ENCODE measurements at regions not wholly inside any gene's neighbourhood (a gene's known extent, or its start where the extent isn't known, plus 50 kb on each side); places are given as distances from the start of the nearest gene placed in this dataset.
"Not testable (repeated sequence)": the region's sequence is repeated elsewhere in the genome, so short reads cannot be mapped to it uniquely, and the experiment has no call there.

- H3K27ac ChIP-seq (replicated peaks) = no peak overlapping the region
- H3K4me3 ChIP-seq = no peak overlapping the region
- peaks cover 13% of the 10 kb centered on the region for H3K9me3 ChIP-seq (replicated peaks)
- no peak for TF ChIP-seq CTCF (IDR thresholded peaks at IDR 0.05; ENCODE audit: borderline replicate concordance)
- no peak for DNase-seq
- no peaks in the 10 kb centered on the region for H3K36me3 ChIP-seq
- intact Hi-C loops (cut with micrococcal nuclease) = no loop called here
- H3K27me3 ChIP-seq (ENCODE audit: low read depth) = peaks cover 11% of the 10 kb centered on the region
- no peaks in the 10 kb centered on the region for H3K4me1 ChIP-seq
These were observed 247.6 kb downstream of the TMEM121 start for GRCh38 chr14:105774001-105774400.

- H3K36me3 ChIP-seq; H3K4me1 ChIP-seq; DNase-seq; H3K27ac ChIP-seq (replicated peaks); intact Hi-C loops (cut with micrococcal nuclease); H3K4me3 ChIP-seq: not testable (repeated sequence)
- Histone ChIP-seq H3K9me3 (replicated peaks) (peaks cover 20% of the 10 kb centered on the region), H3K27me3 (ENCODE audit: low read depth) (peaks cover 11% of the 10 kb centered on the region)
These were observed 248.4 kb downstream of the TMEM121 start for GRCh38 chr14:105774585-105775348.

GRCh38 chr14:105775349-105775923 lies 249.1 kb downstream of the TMEM121 start:
- H3K4me3 ChIP-seq; H3K4me1 ChIP-seq; DNase-seq; H3K27ac ChIP-seq (replicated peaks); H3K36me3 ChIP-seq; intact Hi-C loops (cut with micrococcal nuclease): not testable (repeated sequence)
- Histone ChIP-seq H3K27me3 (ENCODE audit: low read depth) (peaks cover 11% of the 10 kb centered on the region), H3K9me3 (replicated peaks) (peaks cover 27% of the 10 kb centered on the region)

- not testable (repeated sequence) for H3K36me3 ChIP-seq, DNase-seq
These were observed 249.7 kb downstream of the TMEM121 start for GRCh38 chr14:105776112-105776511.

GRCh38 chr14:105776924-105777323 lies 250.5 kb downstream of the TMEM121 start:
- DNase-seq = no peak
- Histone ChIP-seq H3K9me3 (replicated peaks) (peaks cover 42% of the 10 kb centered on the region), H3K36me3 (no peaks in the 10 kb centered on the region), H3K27ac (replicated peaks) (no peak overlapping the region), H3K4me1 (no peaks in the 10 kb centered on the region), H3K4me3 (no peak overlapping the region), H3K27me3 (ENCODE audit: low read depth) (peaks cover 11% of the 10 kb centered on the region)
- no peak for TF ChIP-seq CTCF (IDR thresholded peaks at IDR 0.05; ENCODE audit: borderline replicate concordance)
- intact Hi-C loops (cut with micrococcal nuclease) = no loop called here

More at GRCh38 chr14:105776112-105776511, 249.7 kb downstream of the TMEM121 start:
- H3K4me1 ChIP-seq; intact Hi-C loops (cut with micrococcal nuclease); H3K4me3 ChIP-seq; H3K27ac ChIP-seq (replicated peaks): not testable (repeated sequence)
- peaks cover 34% of the 10 kb centered on the region for H3K9me3 ChIP-seq (replicated peaks)
- H3K27me3 ChIP-seq (ENCODE audit: low read depth) = peaks cover 11% of the 10 kb centered on the region

- Histone ChIP-seq H3K27me3 (ENCODE audit: low read depth) (peaks cover 27% of the 10 kb centered on the region), H3K36me3 (no peaks in the 10 kb centered on the region), H3K4me1 (no peaks in the 10 kb centered on the region), H3K27ac (replicated peaks) (no peak overlapping the region), H3K9me3 (replicated peaks) (peaks cover 42% of the 10 kb centered on the region), H3K4me3 (no peak overlapping the region)
- intact Hi-C loops (cut with micrococcal nuclease) = no loop called here
- TF ChIP-seq CTCF (IDR thresholded peaks at IDR 0.05; ENCODE audit: borderline replicate concordance) = no peak
- no peak for DNase-seq
These were observed 257.3 kb downstream of the TMEM121 start for GRCh38 chr14:105783707-105784106.

GRCh38 chr14:105793836-105794235 lies 267.5 kb downstream of the TMEM121 start:
- Histone ChIP-seq H3K9me3 (replicated peaks) (peaks cover 32% of the 10 kb centered on the region), H3K4me1 (no peaks in the 10 kb centered on the region), H3K4me3 (no peak overlapping the region), H3K27ac (replicated peaks) (no peak overlapping the region), H3K27me3 (ENCODE audit: low read depth) (peaks cover 52% of the 10 kb centered on the region), H3K36me3 (no peaks in the 10 kb centered on the region)
- intact Hi-C loops (cut with micrococcal nuclease) = no loop called here
- no peak for TF ChIP-seq CTCF (IDR thresholded peaks at IDR 0.05; ENCODE audit: borderline replicate concordance)
- no peak for DNase-seq
